NT2/D1 (cell line): ENCODE measurements at regions not wholly inside any gene's neighbourhood (a gene's known extent, or its start where the extent isn't known, plus 50 kb on each side); places are given as distances from the start of the nearest gene placed in this dataset.

Experiments
- DNase-seq: peaks from one replicate; pipeline ENCODE4 v3.0.0-alpha.2; 2011; ENCODE audit warnings: low read depth, low spot score
- H3K27me3 ChIP-seq: 2 replicates; pipeline ENCODE4 v1.6.0; 2011; ENCODE audit warnings: mild to moderate bottlenecking; ENCODE audit not compliant: insufficient read length, insufficient read depth
- H3K36me3 ChIP-seq: 2 replicates; pipeline ENCODE4 v1.6.1; 2011; ENCODE audit warnings: mild to moderate bottlenecking, low read length, mixed read lengths; ENCODE audit not compliant: insufficient read depth, insufficient read length
- H3K4me1 ChIP-seq: 2 replicates; pipeline ENCODE4 v1.5.1; 2011; ENCODE audit not compliant: insufficient read depth, insufficient read length
- H3K4me3 ChIP-seq: 2 replicates; pipeline ENCODE4 v1.5.1; 2011; ENCODE audit warnings: low read depth; ENCODE audit not compliant: insufficient read length
- H3K9ac ChIP-seq: 2 replicates; pipeline ENCODE4 v1.6.0; 2011; ENCODE audit warnings: low read depth; ENCODE audit not compliant: insufficient read length
- H3K9me3 ChIP-seq: 2 replicates; pipeline ENCODE4 v1.5.1; 2011; ENCODE audit warnings: mild to moderate bottlenecking, low read length; ENCODE audit not compliant: insufficient read depth
- SUZ12 ChIP-seq: IDR thresholded peaks from 2 replicates; pipeline ENCODE4 v1.6.1; 2011; ENCODE audit not compliant: insufficient read length, insufficient read depth; ENCODE audit errors: extremely low read depth
- YY1 ChIP-seq: IDR thresholded peaks from 2 replicates; pipeline ENCODE4 v1.6.1; 2011; ENCODE audit not compliant: insufficient read length, insufficient read depth
- ZNF274 ChIP-seq: IDR thresholded peaks from 2 replicates; pipeline ENCODE4 v1.6.1; 2011; ENCODE audit warnings: mild to moderate bottlenecking, low read depth, low read length

DNA sequence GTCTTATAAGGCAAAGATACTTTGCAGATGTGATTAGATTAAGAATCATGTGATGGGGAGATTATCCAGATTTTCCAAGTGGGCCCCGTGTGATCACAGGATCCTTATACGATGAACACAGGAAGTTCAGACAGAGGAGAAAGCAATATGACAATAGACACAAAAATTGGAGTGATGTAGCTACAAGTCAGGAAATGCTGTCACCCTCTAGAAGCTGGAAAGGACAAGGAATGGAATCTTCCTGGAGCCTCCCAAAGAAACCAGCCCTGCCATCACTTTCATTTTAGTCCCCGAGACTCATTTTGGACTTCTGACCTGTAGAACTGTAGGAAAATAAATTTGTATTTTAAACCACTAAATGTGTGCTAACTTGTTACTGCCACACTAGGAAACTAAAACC lies 61.9 kb upstream of the C1orf21 start:
- H3K4me1 ChIP-seq: no peaks in the 10 kb centered on the region
- no peak overlapping the region for H3K4me3 ChIP-seq
- no peak overlapping the region for H3K9ac ChIP-seq
- no peaks in the 10 kb centered on the region for H3K27me3 ChIP-seq
- DNase-seq: no peak
- H3K36me3 ChIP-seq: no peaks in the 10 kb centered on the region
- H3K9me3 ChIP-seq: no peaks in the 10 kb centered on the region
- TF ChIP-seq ZNF274 (no peak), YY1 (no peak)

DNA sequence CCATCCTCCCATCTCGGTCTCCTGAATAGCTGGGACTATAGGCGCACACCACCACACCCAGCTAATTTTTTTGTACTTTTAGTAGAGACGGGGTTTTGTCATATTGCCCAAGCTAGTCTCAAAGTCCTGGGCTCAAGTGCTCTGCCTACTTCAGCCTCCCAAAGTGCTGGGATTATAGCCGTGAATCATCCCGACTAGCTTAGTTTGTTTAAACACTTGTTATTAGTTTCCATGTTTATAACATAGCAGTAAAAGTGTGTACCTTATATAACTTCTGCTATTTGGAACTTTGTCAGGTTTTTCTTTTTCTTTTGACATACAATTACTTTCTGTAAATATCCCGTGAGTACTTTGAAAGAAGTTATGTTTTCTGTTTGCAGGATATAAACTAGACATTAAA lies 60.6 kb upstream of the C1orf21 start:
- Histone ChIP-seq H3K36me3 (no peaks in the 10 kb centered on the region), H3K9me3 (no peaks in the 10 kb centered on the region), H3K4me1 (no peaks in the 10 kb centered on the region), H3K27me3 (no peaks in the 10 kb centered on the region), H3K9ac (no peak overlapping the region), H3K4me3 (no peak overlapping the region)
- no peak for DNase-seq
- TF ChIP-seq ZNF274 (no peak), SUZ12 (no peak), YY1 (no peak)

DNA sequence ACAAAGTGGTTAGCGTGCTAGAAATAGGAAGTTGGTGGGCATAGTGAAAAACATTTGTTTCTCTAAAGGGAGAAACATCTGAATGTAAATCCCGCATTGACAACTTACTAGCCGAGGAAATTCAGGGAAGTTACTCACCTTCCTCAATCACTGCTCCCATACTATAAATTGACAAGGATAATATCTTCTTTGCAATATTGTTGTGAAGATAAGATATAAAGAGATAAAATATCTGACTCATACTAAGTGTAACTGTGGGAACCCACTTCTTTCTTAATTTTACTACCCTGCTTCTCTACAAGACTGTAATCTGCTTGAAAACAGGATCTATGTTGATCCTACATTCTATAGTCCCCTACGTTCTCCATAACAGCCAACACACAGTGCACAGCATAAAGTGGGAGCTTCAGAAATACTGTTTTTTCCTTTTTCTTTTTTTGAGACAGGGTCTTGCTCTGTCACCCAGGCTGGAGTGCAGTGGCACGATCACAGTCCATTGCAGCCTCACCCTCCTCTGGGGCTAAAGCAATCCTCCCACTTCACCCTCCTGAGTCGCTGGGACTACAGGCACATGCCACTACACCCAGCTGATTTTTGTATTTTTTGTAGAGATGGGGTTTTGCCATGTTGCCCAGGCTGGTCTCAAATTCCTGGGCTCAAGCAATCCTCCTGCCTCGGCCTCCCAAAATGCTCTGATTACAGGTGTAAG lies 57.4 kb upstream of the C1orf21 start:
- no peak for TF ChIP-seq YY1
- Histone ChIP-seq H3K4me3 (no peak overlapping the region), H3K9me3 (no peaks in the 10 kb centered on the region), H3K4me1 (no peaks in the 10 kb centered on the region), H3K9ac (no peak overlapping the region), H3K27me3 (no peaks in the 10 kb centered on the region), H3K36me3 (no peaks in the 10 kb centered on the region)
- DNase-seq: no peak

DNA sequence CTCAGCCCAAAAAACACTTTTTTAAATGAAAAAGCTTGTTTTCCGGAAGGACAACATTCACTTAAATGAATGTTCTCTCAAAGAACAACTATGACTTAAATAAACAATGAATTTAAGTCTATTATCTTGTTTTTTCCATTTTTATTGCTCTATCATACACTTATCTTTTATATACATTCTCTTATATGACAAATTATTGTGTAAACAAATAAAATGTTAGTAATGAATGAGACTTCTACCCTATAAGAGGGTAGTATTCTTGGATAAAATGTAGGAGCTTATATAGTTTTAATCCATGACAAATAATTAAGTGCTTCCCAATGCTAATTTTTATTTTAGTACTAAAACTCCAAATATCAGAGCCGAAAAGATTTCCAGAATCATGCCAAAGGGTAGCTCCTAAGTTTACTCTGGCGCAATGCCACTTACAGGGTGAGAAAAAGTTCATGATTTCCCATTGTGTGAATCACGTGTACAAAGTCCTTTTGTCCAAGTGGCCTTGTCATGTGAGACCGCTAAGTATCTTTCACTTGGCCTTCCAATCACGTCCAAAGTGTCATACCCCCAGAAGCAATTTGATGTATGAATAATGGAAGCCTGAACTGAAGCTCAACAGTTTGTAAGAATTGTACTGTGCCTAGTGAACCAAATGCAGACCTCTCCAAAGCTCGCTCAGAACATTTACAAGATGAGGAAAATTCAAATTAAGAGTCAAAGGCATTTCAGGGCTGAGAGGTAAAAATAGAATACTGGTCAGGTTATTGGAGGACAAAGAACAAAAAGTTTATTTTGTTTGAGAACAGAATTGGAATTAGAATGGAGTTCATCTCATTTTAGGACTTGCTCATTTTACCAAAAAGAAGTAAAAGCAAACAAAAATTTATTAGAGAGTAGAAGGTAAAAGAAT lies 56.6 kb upstream of the C1orf21 start:
- no peak overlapping the region for H3K4me3 ChIP-seq
- no peak overlapping the region for H3K9ac ChIP-seq
- no peaks in the 10 kb centered on the region for H3K9me3 ChIP-seq
- H3K4me1 ChIP-seq: no peaks in the 10 kb centered on the region
- H3K27me3 ChIP-seq: no peaks in the 10 kb centered on the region
- TF ChIP-seq ZNF274 (no peak), SUZ12 (no peak), YY1 (no peak)
- no peaks in the 10 kb centered on the region for H3K36me3 ChIP-seq
- DNase-seq: no peak

DNA sequence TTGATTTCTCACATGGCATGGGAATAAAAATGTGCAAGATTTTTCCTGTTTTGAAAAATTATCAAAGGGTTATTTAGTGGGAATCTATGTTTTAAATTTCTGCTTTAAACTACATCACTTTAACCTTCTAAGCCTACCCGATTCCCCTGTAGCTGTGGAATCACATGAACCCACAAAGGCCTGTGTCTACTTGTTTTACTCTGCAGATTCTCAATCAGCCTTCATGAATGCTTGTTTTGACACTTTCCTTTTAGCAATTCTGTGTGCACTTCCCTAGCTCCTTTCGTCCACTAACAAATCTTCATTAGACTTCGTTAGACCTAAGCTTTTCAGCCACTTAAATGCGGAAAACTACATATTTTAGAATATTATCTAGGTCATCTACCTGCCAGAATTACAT lies 56.0 kb upstream of the C1orf21 start:
- Histone ChIP-seq H3K9ac (no peak overlapping the region), H3K4me3 (no peak overlapping the region), H3K9me3 (no peaks in the 10 kb centered on the region), H3K36me3 (no peaks in the 10 kb centered on the region), H3K27me3 (no peaks in the 10 kb centered on the region), H3K4me1 (no peaks in the 10 kb centered on the region)
- DNase-seq: no peak
- no peak for TF ChIP-seq YY1
- no peak for TF ChIP-seq ZNF274
- TF ChIP-seq SUZ12: no peak
